Trophoblast cell (in vitro differentiated cells and primary cell): ENCODE measurements at regions not wholly inside any gene's neighbourhood (a gene's known extent, or its start where the extent isn't known, plus 50 kb on each side); places are given as distances from the start of the nearest gene placed in this dataset.

ENCODE experiments used
- DNase-seq, 2 donors: peaks; one replicate each; pipeline ENCODE4 v3.0.0-alpha.2; 2016
- H2AFZ ChIP-seq: 2 replicates; pipeline ENCODE4 v1.6.1; 2013; ENCODE audit warnings: low read length, moderate library complexity, mild to moderate bottlenecking; ENCODE audit not compliant: insufficient read depth, poor library complexity
- H2AK5ac ChIP-seq: 2 replicates; pipeline ENCODE4 v1.6.1; 2013; ENCODE audit warnings: mild to moderate bottlenecking, low read length
- H2BK120ac ChIP-seq: 2 replicates; pipeline ENCODE4 v1.6.1; 2013; ENCODE audit warnings: low read length, mild to moderate bottlenecking, moderate library complexity; ENCODE audit not compliant: insufficient read depth, poor library complexity
- H2BK12ac ChIP-seq: 2 replicates; pipeline ENCODE4 v1.6.1; 2013; ENCODE audit warnings: mild to moderate bottlenecking, low read length, moderate library complexity
- H2BK5ac ChIP-seq: 2 replicates; pipeline ENCODE4 v1.6.1; 2013; ENCODE audit warnings: low read length, low read depth, moderate library complexity, mild to moderate bottlenecking; ENCODE audit not compliant: poor library complexity
- H3K14ac ChIP-seq: 2 replicates; pipeline ENCODE4 v1.6.1; 2013; ENCODE audit warnings: mild to moderate bottlenecking, low read length
- H3K18ac ChIP-seq: 2 replicates; pipeline ENCODE4 v1.6.1; 2013; ENCODE audit warnings: mild to moderate bottlenecking, low read length
- H3K23ac ChIP-seq: 2 replicates; pipeline ENCODE4 v1.6.1; 2013; ENCODE audit warnings: low read length
- H3K27ac ChIP-seq: 2 replicates; pipeline ENCODE4 v1.5.1; 2013; ENCODE audit warnings: low read depth, mild to moderate bottlenecking, inconsistent platforms, low read length, moderate library complexity
- H3K27me3 ChIP-seq: 2 replicates; pipeline ENCODE4 v1.6.1; 2013; ENCODE audit warnings: inconsistent platforms, mild to moderate bottlenecking, low read length, moderate library complexity; ENCODE audit not compliant: insufficient read depth
- H3K36me3 ChIP-seq, 2 experiments: 1 replicate in 1 of 2; 2 replicates in 1 of 2; pipeline ENCODE4 v1.6.1; 2013; ENCODE audit warnings: low read length in 2 of 2, mild to moderate bottlenecking in 2 of 2, moderate library complexity in 1 of 2; ENCODE audit not compliant: insufficient read depth in 2 of 2, control insufficient read depth in 1 of 2
- H3K4ac ChIP-seq: 2 replicates; pipeline ENCODE4 v1.6.1; 2013; ENCODE audit warnings: low read depth, mild to moderate bottlenecking, low read length, moderate library complexity
- H3K4me1 ChIP-seq, 2 experiments: 1 replicate in 1 of 2; 2 replicates in 1 of 2; pipeline ENCODE4 v1.6.1; 2013; ENCODE audit warnings: low read length in 2 of 2, mild to moderate bottlenecking in 2 of 2, moderate library complexity in 1 of 2; ENCODE audit not compliant: insufficient read depth in 2 of 2, control insufficient read depth in 1 of 2
- H3K4me2 ChIP-seq: 2 replicates; pipeline ENCODE4 v1.6.1; 2013; ENCODE audit warnings: inconsistent platforms, mild to moderate bottlenecking, low read length, moderate library complexity
- H3K4me3 ChIP-seq: 2 replicates; pipeline ENCODE4 v1.5.1; 2013; ENCODE audit warnings: mild to moderate bottlenecking, low read depth, low read length, inconsistent platforms
- H3K79me1 ChIP-seq: one replicate; pipeline ENCODE4 v1.6.1; 2013; ENCODE audit warnings: low read length
- H3K79me2 ChIP-seq: 2 replicates; pipeline ENCODE4 v1.6.1; 2013; ENCODE audit warnings: low read length, mild to moderate bottlenecking; ENCODE audit not compliant: control insufficient read depth, insufficient read depth, poor library complexity
- H3K9ac ChIP-seq: 2 replicates; pipeline ENCODE4 v1.6.1; 2013; ENCODE audit warnings: mild to moderate bottlenecking, low read length
- H3K9me3 ChIP-seq: 2 replicates; pipeline ENCODE4 v1.6.1; 2013; ENCODE audit warnings: low read depth, mild to moderate bottlenecking, control low read depth, inconsistent platforms, low read length; ENCODE audit not compliant: insufficient read depth
- H4K12ac ChIP-seq: 2 replicates; pipeline ENCODE4 v1.6.1; 2013; ENCODE audit warnings: low read depth, mild to moderate bottlenecking, low read length, moderate library complexity
- H4K8ac ChIP-seq: 2 replicates; pipeline ENCODE4 v1.6.1; 2013; ENCODE audit warnings: low read depth, mild to moderate bottlenecking, low read length, moderate library complexity
- H4K91ac ChIP-seq: one replicate; pipeline ENCODE4 v1.6.1; 2013; ENCODE audit warnings: low read depth, mild to moderate bottlenecking, low read length, moderate library complexity
- whole genome bisulfite sequencing: extraction: QIAGEN DNeasy Blood & Tissue Kit; methylation state at CpG from one replicate; pipeline ENCODE4 v1.1.7; 2013; ENCODE audit warnings: missing lambda C conversion rate; ENCODE audit not compliant: insufficient read length, insufficient coverage; ENCODE audit errors: extremely low coverage; 5-methylcytosine and 5-hydroxymethylcytosine counted together

- no peak overlapping the region for H2BK5ac ChIP-seq
- H3K36me3 ChIP-seq, result no peaks in the 10 kb centered on the region
- no peak overlapping the region for H4K8ac ChIP-seq
- no peak overlapping the region for H3K4ac ChIP-seq
- no peaks in the 10 kb centered on the region for H3K79me1 ChIP-seq
- no peak overlapping the region for H2BK12ac ChIP-seq
- WGBS, result no CpG with 5 or more reads among the region's 3 CpGs
- no peak overlapping the region for H3K23ac ChIP-seq
- no peak overlapping the region for H3K9ac ChIP-seq
- H3K27ac ChIP-seq, result no peak overlapping the region
- H2BK120ac ChIP-seq, result no peak overlapping the region
- no peak overlapping the region for H3K4me2 ChIP-seq
- no peak overlapping the region for H3K18ac ChIP-seq
- no peak overlapping the region for H3K4me3 ChIP-seq
- H3K9me3 ChIP-seq, result peaks cover 5% of the 10 kb centered on the region
- no peak overlapping the region for H4K91ac ChIP-seq
- no peak overlapping the region for H2AFZ ChIP-seq
- no peak overlapping the region for H2AK5ac ChIP-seq
- no peaks in the 10 kb centered on the region for H3K27me3 ChIP-seq
- H4K12ac ChIP-seq, result no peak overlapping the region
- H3K79me2 ChIP-seq, result no peaks in the 10 kb centered on the region
- H3K4me1 ChIP-seq, result no peaks in the 10 kb centered on the region
- no peak overlapping the region for H3K14ac ChIP-seq
- DNase-seq, result no peak
Measured at GRCh38 chr4:127118681-127119080, 514.1 kb upstream of the INTU start.

- no peak overlapping the region for H2AFZ ChIP-seq
- no peaks in the 10 kb centered on the region for H3K36me3 ChIP-seq
- no peak overlapping the region for H3K9ac ChIP-seq
- no peak overlapping the region for H3K27ac ChIP-seq
- no peak overlapping the region for H2AK5ac ChIP-seq
- H3K27me3 ChIP-seq, result no peaks in the 10 kb centered on the region
- H3K4me1 ChIP-seq, result no peaks in the 10 kb centered on the region
- no peak overlapping the region for H3K4ac ChIP-seq
- no peak for DNase-seq
- no peak overlapping the region for H3K23ac ChIP-seq
- no peak overlapping the region for H4K8ac ChIP-seq
- no peak overlapping the region for H3K4me3 ChIP-seq
- H4K91ac ChIP-seq, result no peak overlapping the region
- no peak overlapping the region for H2BK5ac ChIP-seq
- H4K12ac ChIP-seq, result no peak overlapping the region
- H3K79me1 ChIP-seq, result no peaks in the 10 kb centered on the region
- no peak overlapping the region for H3K14ac ChIP-seq
- H3K9me3 ChIP-seq, result no peaks in the 10 kb centered on the region
- H2BK12ac ChIP-seq, result no peak overlapping the region
- H3K4me2 ChIP-seq, result no peak overlapping the region
- H3K79me2 ChIP-seq, result no peaks in the 10 kb centered on the region
- no CpG with 5 or more reads among the region's 11 CpGs for WGBS
- no peak overlapping the region for H2BK120ac ChIP-seq
- no peak overlapping the region for H3K18ac ChIP-seq
Measured at GRCh38 chr4:127120441-127121090, 512.2 kb upstream of the INTU start.

- Histone ChIP-seq H3K18ac (no peak overlapping the region), H3K9ac (no peak overlapping the region), H3K14ac (no peak overlapping the region), H4K8ac (no peak overlapping the region), H3K36me3 (no peaks in the 10 kb centered on the region), H3K79me1 (no peaks in the 10 kb centered on the region), H3K9me3 (no peaks in the 10 kb centered on the region), H3K4me2 (no peak overlapping the region), H4K91ac (no peak overlapping the region), H4K12ac (no peak overlapping the region), H2AK5ac (no peak overlapping the region), H3K79me2 (no peaks in the 10 kb centered on the region), H3K4ac (no peak overlapping the region), H2BK120ac (no peak overlapping the region), H2AFZ (no peak overlapping the region), H3K27me3 (no peaks in the 10 kb centered on the region), H3K27ac (no peak overlapping the region), H2BK12ac (no peak overlapping the region), H3K4me1 (no peaks in the 10 kb centered on the region), H2BK5ac (no peak overlapping the region), H3K4me3 (no peak overlapping the region), H3K23ac (no peak overlapping the region)
- WGBS, result no CpG with 5 or more reads among the region's 2 CpGs
- DNase-seq, result no peak
Measured at GRCh38 chr4:127124919-127125318, 507.8 kb upstream of the INTU start.

GRCh38 chr4:127126718-127127117 lies 506.0 kb upstream of the INTU start:
- Histone ChIP-seq H2AK5ac (no peak overlapping the region), H3K36me3 (no peaks in the 10 kb centered on the region), H3K9ac (no peak overlapping the region), H3K23ac (no peak overlapping the region), H3K27me3 (no peaks in the 10 kb centered on the region), H3K4me2 (no peak overlapping the region), H2BK120ac (no peak overlapping the region), H3K14ac (no peak overlapping the region), H3K4ac (no peak overlapping the region), H4K12ac (no peak overlapping the region), H2AFZ (no peak overlapping the region), H3K4me3 (no peak overlapping the region), H3K79me2 (no peaks in the 10 kb centered on the region), H3K9me3 (no peaks in the 10 kb centered on the region), H3K18ac (no peak overlapping the region), H2BK5ac (no peak overlapping the region), H2BK12ac (no peak overlapping the region), H3K27ac (no peak overlapping the region), H3K79me1 (no peaks in the 10 kb centered on the region), H3K4me1 (no peaks in the 10 kb centered on the region), H4K91ac (no peak overlapping the region), H4K8ac (no peak overlapping the region)
- DNase-seq, result no peak
- no CpG with 5 or more reads among the region's 1 CpG for WGBS
